ENCODE measurements at regions not wholly inside any gene's neighbourhood (a gene's known extent, or its start where the extent isn't known, plus 50 kb on each side); places are given as distances from the start of the nearest gene placed in this dataset.

GRCh38 chr11:127075758-127076157 lies 75.2 kb upstream of the KIRREL3 start:
- peaks cover 7% of the 10 kb centered on the region for H3K27me3 ChIP-seq (ENCODE audit: insufficient read depth, low read length)
- H3K4me2 ChIP-seq (ENCODE audit: low read length): no peak overlapping the region
- Mint-ChIP-seq H3K36me3 (ENCODE audit: low read depth, unreplicated experiment) (no peaks in the 10 kb centered on the region), H3K4me3 (ENCODE audit: unreplicated experiment) (no peak overlapping the region), H3K9me3 (ENCODE audit: unreplicated experiment) (no peaks in the 10 kb centered on the region), H3K4me1 (ENCODE audit: low read depth, unreplicated experiment) (peaks cover 12% of the 10 kb centered on the region), H3K27me3 (ENCODE audit: low read depth, unreplicated experiment) (peaks cover 32% of the 10 kb centered on the region), H3K27ac (ENCODE audit: unreplicated experiment) (no peak overlapping the region)
- H3K79me2 ChIP-seq (ENCODE audit: insufficient read depth, low read length): no peaks in the 10 kb centered on the region
- no peak overlapping the region for H3K27ac ChIP-seq (ENCODE audit: low read depth, low read length)
- H3K4me1 ChIP-seq (ENCODE audit: insufficient read depth, low read length): peaks cover 2% of the 10 kb centered on the region
- H3K4me3 ChIP-seq (ENCODE audit: insufficient read depth, low read depth, low read length): no peak overlapping the region
- no peak overlapping the region for H3K9ac ChIP-seq (ENCODE audit: low read length)
- no peaks in the 10 kb centered on the region for H3K9me3 ChIP-seq (ENCODE audit: insufficient read depth, low read depth, low read length)
- FAIRE-seq: no peak
- no peak for DNase-seq (ENCODE audit: low read depth)
- no peaks in the 10 kb centered on the region for H3K36me3 ChIP-seq (ENCODE audit: insufficient read depth, low read length)
- TF ChIP-seq CTCF (IDR thresholded peaks at IDR 0.05; ENCODE audit: insufficient read depth, low read depth, low read length) (no peak), EZH2 (IDR thresholded peaks at IDR 0.05; ENCODE audit: insufficient read depth, low read length) (no peak)
- no peak overlapping the region for H2AFZ ChIP-seq (ENCODE audit: low read depth, low read length)
- no peaks in the 10 kb centered on the region for H4K20me1 ChIP-seq (ENCODE audit: insufficient read depth, low read length)

- Histone ChIP-seq H3K36me3 (ENCODE audit: insufficient read depth, low read length) (no peaks in the 10 kb centered on the region), H3K27me3 (ENCODE audit: insufficient read depth, low read length) (peaks cover 7% of the 10 kb centered on the region), H3K4me3 (ENCODE audit: insufficient read depth, low read depth, low read length) (no peak overlapping the region), H3K27ac (ENCODE audit: low read depth, low read length) (no peak overlapping the region), H4K20me1 (ENCODE audit: insufficient read depth, low read length) (no peaks in the 10 kb centered on the region), H3K9ac (ENCODE audit: low read length) (no peak overlapping the region), H3K4me2 (ENCODE audit: low read length) (no peak overlapping the region), H3K9me3 (ENCODE audit: insufficient read depth, low read depth, low read length) (no peaks in the 10 kb centered on the region), H3K4me1 (ENCODE audit: insufficient read depth, low read length) (peaks cover 2% of the 10 kb centered on the region), H2AFZ (ENCODE audit: low read depth, low read length) (no peak overlapping the region), H3K79me2 (ENCODE audit: insufficient read depth, low read length) (no peaks in the 10 kb centered on the region)
- TF ChIP-seq EZH2 (IDR thresholded peaks at IDR 0.05; ENCODE audit: insufficient read depth, low read length) (no peak), CTCF (IDR thresholded peaks at IDR 0.05; ENCODE audit: insufficient read depth, low read depth, low read length) (peak; percentile 25)
- Mint-ChIP-seq H3K27me3 (ENCODE audit: low read depth, unreplicated experiment) (peaks cover 29% of the 10 kb centered on the region), H3K9me3 (ENCODE audit: unreplicated experiment) (no peaks in the 10 kb centered on the region), H3K27ac (ENCODE audit: unreplicated experiment) (no peak overlapping the region), H3K4me1 (ENCODE audit: low read depth, unreplicated experiment) (peaks cover 12% of the 10 kb centered on the region), H3K36me3 (ENCODE audit: low read depth, unreplicated experiment) (no peaks in the 10 kb centered on the region), H3K4me3 (ENCODE audit: unreplicated experiment) (no peak overlapping the region)
- peak; percentile 67 for DNase-seq (ENCODE audit: low read depth)
- no peak for FAIRE-seq
Measured at GRCh38 chr11:127074151-127074761, 73.7 kb upstream of the KIRREL3 start.

- DNase-seq (ENCODE audit: low read depth) (no peak), FAIRE-seq (no peak)
- peaks cover 7% of the 10 kb centered on the region for H3K27me3 ChIP-seq (ENCODE audit: insufficient read depth, low read length)
- H2AFZ ChIP-seq (ENCODE audit: low read depth, low read length): no peak overlapping the region
- no peak overlapping the region for H3K4me3 ChIP-seq (ENCODE audit: insufficient read depth, low read depth, low read length)
- peaks cover 2% of the 10 kb centered on the region for H3K4me1 ChIP-seq (ENCODE audit: insufficient read depth, low read length)
- no peak overlapping the region for H3K9ac ChIP-seq (ENCODE audit: low read length)
- H3K36me3 Mint-ChIP-seq (ENCODE audit: low read depth, unreplicated experiment): no peaks in the 10 kb centered on the region
- no peak overlapping the region for H3K27ac ChIP-seq (ENCODE audit: low read depth, low read length)
- H3K27ac Mint-ChIP-seq (ENCODE audit: unreplicated experiment): no peak overlapping the region
- TF ChIP-seq EZH2 (IDR thresholded peaks at IDR 0.05; ENCODE audit: insufficient read depth, low read length): no peak
- no peak for TF ChIP-seq CTCF (IDR thresholded peaks at IDR 0.05; ENCODE audit: insufficient read depth, low read depth, low read length)
- no peaks in the 10 kb centered on the region for H4K20me1 ChIP-seq (ENCODE audit: insufficient read depth, low read length)
- no peaks in the 10 kb centered on the region for H3K79me2 ChIP-seq (ENCODE audit: insufficient read depth, low read length)
- no peaks in the 10 kb centered on the region for H3K36me3 ChIP-seq (ENCODE audit: insufficient read depth, low read length)
- H3K9me3 ChIP-seq (ENCODE audit: insufficient read depth, low read depth, low read length): no peaks in the 10 kb centered on the region
- H3K27me3 Mint-ChIP-seq (ENCODE audit: low read depth, unreplicated experiment): peaks cover 26% of the 10 kb centered on the region
- H3K9me3 Mint-ChIP-seq (ENCODE audit: unreplicated experiment): no peaks in the 10 kb centered on the region
- no peak overlapping the region for H3K4me2 ChIP-seq (ENCODE audit: low read length)
- no peak overlapping the region for H3K4me3 Mint-ChIP-seq (ENCODE audit: unreplicated experiment)
- H3K4me1 Mint-ChIP-seq (ENCODE audit: low read depth, unreplicated experiment): peaks cover 12% of the 10 kb centered on the region
Measured at GRCh38 chr11:127073621-127074020, 73.1 kb upstream of the KIRREL3 start.

Data from astrocyte (in vitro differentiated cells and primary cell).